Nucleus accumbens (tissue), 56 donors: ENCODE measurements at regions not wholly inside any gene's neighbourhood (a gene's known extent, or its start where the extent isn't known, plus 50 kb on each side); places are given as distances from the start of the nearest gene placed in this dataset.

Experiments
- DNase-seq, 56 donors: peaks; one replicate each; lab custom pipeline; 2025; lab: John Stamatoyannopoulos, UW

GRCh38 chr4:19455850-19456602 lies 795.7 kb upstream of the SLIT2 start:
- peak in 1 of 56 donors; percentile 0 for DNase-seq

DNA sequence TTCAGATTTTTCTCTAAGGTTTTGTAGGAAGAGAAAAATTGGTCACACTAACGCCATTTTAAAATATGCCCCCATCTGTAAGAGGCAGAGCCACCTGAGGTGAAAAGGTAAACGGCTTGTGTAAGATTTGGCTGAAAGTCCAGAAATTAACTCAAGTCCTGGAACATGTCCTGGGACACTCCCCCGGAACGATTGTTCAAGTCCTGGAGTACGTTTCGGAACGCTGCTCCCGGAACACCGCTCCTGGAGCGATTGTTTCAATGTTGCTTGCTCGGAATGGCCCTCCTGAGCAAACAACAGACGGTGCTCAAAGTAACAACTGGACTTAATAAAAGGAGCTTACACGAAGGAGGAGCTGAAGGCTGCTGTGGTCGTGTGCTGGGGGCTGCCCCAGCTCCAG lies 796.5 kb upstream of the SLIT2 start:
- no peak for DNase-seq

DNA sequence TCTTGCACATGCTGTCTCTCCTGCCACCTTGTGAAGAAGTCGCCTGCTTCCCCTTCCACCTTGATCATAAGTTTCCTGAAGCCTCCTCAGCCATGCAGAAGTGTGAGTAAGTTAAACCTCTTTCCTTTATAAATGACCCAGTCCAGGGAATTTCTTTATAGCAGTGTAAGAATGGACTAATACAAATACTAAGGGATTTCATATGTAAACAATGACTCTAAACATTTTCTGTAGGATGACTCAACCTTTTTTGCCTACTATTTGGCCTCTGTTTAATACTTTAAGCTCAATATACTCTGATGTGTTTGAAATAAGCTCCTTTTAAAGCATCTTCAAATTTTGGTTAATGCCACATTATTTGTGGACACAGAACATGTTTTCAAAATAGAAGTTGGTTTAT lies 813.5 kb upstream of the SLIT2 start:
- no peak for DNase-seq

DNA sequence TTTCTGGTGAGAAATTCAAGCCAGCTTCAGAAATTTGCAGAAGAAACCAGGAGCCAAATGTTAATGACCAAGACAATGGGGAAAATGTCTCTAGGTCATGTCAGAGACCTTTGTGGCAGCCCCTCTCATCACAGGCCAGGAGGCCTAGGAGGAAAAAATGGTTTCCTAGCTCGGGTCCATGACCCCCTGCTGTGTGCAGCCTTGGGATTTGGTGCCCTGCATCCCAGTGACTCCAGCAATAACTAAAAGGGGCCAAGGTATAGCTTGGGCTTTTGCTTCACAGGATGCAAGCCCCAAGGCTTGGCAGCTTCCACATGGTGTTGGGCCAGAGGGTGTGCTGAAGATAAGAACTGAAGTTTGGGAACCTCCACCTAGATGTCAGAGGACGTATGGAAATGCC lies 814.7 kb upstream of the SLIT2 start:
- no peak for DNase-seq

DNA sequence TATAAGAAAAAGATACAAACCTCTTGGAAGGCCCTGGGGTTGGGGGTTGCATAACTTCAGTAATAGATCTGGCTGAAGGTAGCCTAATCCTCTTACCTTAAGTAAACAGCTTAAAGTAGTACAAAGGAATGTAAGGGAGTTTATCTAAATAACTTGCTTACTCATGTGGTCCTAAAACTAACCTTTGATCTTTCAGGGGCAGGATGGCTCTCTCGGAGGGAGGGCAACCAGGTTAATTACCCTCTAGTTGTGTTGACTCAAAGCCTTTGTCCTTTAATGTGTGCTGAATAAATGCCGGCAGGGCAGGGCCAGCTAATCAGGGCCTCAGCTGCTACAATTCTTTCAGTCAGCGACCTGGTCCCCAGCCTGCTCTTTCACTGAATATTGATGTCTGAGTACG lies 822.0 kb upstream of the SLIT2 start:
- DNase-seq = no peak

- DNase-seq = no peak
Observed at GRCh38 chr4:19425146-19425545, 826.6 kb upstream of the SLIT2 start.

DNA sequence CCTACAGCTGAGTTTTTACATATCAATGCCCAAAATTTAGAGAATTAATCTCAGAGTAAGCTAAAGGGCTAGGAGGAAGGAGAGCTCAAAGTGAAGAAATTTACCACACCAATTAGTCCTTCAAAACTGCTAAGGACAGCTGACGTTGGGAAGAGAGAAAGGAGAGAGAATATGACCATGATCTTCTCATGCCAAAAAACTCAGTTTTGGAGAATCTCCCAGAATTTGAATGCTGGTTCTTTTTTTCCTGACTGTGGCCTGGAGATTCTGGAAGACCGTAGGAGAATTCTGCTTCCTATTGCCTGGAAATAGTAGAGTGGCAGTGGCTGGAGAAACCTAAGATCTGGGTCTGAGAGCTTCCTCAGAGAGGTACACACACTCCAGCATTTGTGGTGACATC lies 834.4 kb upstream of the SLIT2 start:
- no peak for DNase-seq

DNA sequence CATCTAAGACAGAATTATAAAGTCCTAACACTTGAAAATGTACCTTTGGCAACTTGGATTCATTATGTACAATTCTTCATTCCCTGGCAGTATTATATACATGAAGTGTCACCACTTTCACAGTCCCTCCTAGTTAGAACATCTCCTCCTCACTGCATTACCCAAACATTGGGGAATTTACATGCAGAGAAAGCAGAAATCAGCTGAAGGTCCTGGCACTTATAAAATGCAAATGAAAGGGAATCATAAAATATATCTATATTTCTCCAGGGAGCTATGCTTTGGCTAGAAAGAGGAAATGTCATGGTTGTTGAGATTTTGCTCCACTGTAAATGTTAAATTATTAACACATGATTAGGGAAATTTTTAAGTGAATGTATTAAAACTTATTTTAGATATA lies 835.6 kb upstream of the SLIT2 start:
- no peak for DNase-seq

DNA sequence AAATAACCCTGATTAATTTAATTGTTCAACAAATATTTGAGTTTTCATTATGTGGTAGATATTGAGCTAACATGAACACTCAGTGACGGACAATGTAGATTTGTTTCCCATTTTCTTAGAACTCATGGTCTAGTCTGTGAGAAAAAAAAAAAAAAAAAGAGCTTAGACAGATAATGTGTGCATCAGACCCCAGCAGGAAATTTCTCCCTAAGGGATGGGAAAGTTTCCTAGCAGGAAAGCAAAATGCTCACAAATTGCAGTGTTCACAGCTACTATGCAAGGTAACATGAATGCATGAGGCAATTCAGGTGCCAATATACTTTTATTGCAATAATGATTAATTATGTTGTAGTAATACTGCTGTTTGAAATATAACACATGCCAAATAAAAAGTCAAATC lies 843.2 kb upstream of the SLIT2 start:
- no peak for DNase-seq

DNA sequence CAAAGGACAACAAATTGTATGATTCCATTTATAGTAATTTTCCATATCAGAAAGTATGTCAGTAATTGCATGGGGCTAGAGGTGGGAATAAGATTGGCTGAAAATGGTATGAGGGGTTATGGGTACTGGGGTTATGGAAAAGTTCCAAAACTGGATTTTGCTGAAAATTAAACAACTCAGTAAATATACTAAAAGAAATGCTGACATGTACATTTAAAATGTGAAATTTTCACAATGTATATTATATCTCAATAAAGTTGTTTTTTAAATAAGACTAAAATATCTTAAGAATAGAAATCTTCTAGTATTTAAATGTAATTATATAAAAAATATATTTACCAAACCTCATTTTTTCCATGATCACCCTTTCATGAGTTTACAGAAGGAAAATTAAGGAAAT lies 844.9 kb upstream of the SLIT2 start:
- DNase-seq = no peak

GRCh38 chr4:19403786-19404370 lies 847.8 kb upstream of the SLIT2 start:
- DNase-seq = no peak

DNA sequence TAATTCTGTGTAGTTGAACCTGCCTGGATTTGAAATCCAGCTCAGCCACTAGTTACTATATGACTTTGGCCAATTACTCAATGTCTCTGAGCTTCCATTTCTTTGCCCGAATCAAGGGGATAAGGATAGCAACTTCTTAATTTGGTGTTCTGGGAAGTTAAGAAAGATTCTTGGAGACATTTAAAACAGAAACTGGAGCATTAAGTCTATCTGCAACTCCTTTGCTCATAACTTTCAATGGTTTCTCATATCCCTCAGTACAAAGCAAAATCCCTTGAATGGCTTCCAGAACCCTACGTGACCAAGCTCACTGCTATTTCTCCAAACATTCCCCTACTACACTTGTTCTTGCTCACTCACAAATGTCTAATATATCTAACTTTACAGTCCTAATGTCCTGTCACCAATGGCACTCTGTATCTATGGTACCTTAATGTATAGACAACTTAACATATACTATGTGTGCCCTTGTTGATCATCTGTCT lies 849.1 kb upstream of the SLIT2 start:
- DNase-seq = no peak

GRCh38 chr4:19401301-19402080 lies 850.2 kb upstream of the SLIT2 start:
- DNase-seq = no peak

DNA sequence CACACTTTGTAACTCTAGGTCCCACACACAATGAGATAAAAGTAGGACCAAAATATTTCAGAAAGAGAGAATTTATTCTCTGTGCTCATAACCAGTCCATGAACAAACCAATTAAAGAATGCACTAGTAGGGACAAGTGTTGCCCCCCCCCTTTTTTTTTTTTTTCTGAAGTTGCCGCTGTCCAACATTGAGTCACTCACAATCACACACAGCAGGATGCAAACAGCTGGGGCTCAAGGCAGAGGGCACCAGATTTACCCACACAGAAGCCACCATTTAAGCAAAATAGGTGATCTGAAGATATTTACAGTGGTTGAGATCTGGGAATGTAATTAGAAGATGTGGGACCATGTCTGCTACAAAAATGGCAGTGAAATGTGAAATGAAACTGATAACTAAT lies 850.9 kb upstream of the SLIT2 start:
- DNase-seq = no peak

DNA sequence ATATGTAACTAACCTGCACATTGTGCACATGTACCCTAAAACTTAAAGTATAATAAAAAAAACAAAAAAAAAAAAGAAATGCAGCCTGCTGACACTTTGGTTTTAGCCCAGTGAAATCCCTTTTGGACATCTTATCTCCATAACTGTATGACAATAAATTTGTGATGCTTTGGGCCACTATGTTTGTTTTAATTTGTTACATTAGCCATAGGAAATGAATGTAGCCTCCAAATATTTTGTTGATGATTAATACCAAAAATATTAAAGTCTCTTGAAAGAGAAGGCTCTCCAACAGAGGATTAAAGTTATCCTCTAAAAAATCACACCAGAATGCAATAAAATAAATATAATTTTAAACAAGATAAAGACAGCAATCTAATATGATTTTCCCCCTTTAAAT lies 852.7 kb upstream of the SLIT2 start:
- DNase-seq = no peak

DNA sequence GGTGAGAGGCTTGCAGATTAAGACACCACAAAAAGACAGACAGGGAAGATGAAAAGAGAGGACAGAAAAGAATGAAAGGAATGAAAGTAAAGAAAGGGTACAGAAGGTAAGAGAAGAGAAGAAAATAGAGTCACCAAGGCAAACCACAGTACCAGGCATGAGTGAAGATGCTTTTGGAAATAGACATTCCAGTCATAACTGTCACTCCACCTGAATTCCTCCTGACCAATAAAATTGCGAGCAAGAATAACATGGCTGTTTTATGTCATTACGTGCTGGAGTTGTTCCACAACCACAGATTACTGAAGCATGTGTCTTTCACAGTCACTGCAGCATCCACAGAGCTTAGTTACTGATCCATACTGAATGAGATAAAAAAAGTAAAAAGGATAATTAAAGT lies 864.9 kb upstream of the SLIT2 start:
- no peak for DNase-seq

DNA sequence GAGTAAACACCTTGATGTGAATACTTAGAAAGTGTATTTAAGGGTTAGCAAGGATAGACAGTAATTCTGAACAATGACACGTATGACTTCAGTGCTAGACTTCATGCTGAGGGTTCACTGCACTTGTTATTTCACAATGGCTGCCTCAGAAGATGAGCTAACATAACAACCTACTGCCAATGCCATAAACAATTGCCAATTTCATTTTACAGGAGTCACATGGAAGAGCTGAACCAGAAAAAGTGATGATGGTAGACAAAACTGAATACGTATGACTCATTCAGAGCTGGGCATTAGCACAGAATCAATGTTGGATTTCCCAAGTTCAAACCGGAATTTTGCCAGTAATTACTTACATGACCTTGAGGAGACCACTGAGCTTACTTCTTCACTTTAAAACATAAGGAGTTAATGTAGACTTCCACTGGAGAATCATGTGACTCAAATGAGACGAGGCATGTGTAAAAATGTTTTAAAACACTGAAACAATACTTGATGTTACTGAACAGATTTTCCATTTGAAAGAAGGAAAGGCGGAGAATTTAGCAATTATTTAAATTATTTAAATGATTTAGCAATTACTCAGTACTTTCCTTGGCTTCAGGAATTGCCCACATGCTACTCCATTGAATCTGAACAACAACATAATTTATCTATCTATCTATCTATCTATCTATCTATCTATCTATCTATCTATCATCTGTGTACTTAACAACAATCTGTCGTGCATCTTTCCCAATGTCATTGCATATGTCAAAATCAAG lies 868.5 kb upstream of the SLIT2 start:
- DNase-seq = no peak

GRCh38 chr4:19381068-19381467 lies 870.6 kb upstream of the SLIT2 start:
- no peak for DNase-seq

DNA sequence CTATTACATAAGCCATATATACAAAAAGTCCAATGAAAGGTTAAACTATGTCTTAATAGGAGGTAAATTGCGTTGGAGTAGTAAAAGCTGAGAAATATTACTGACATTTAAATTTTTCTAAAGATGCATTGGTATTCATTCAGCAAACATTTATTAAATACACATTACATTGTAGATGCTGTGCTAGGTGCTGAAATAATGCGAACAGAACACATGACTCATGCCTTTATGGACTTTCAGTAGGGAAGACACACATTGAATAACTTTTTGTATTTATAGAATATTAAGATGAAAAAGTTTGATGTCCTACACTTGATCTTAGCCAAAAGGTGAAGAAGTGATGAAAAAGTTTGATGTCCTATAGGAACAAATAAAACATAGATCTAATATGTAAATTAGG lies 871.1 kb upstream of the SLIT2 start:
- DNase-seq = no peak

DNA sequence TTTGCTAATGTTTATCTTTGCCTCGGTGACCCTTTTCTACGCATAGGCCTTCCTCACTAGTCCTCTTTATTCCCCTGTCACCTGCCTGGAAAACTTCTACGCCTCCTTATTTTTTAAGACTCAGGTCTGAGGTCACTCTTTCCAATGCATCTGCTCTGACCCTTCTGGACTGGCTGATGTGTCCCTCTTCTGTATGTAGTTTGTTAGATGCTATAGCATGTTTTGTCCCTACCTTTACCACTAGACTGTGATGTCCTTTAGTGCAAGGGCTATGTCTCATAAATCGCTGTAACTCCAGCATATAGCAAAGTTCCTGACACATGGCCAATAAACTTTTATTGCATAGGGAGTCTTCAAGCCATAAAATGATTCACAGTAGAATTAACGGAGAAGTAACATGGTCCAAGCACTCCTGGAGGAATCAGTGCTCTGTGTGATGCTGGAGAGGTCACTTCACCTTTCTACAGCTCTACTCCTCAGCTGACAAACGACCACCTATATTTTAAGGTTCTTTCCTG lies 872.5 kb upstream of the SLIT2 start:
- DNase-seq = no peak

- DNase-seq = no peak
Observed at GRCh38 chr4:19375931-19376330, 875.8 kb upstream of the SLIT2 start.
